ENCODE measurements at regions not wholly inside any gene's neighbourhood (a gene's known extent, or its start where the extent isn't known, plus 50 kb on each side); places are given as distances from the start of the nearest gene placed in this dataset.
A peak's percentile ranks its signal among the peaks of the same experiment; 100 is the strongest.

- H3F3A ChIP-seq (ENCODE audit: low read depth), result no peaks in the 10 kb centered on the region
- peak overlapping the region; percentile 87 for H2AFZ ChIP-seq (replicated peaks)
- Mint-ChIP-seq H3K4me3 (no peak overlapping the region), H3K9me3 (no peaks in the 10 kb centered on the region), H3K36me3 (no peaks in the 10 kb centered on the region), H3K27me3 (ENCODE audit: insufficient read depth, low read depth) (peaks cover 5% of the 10 kb centered on the region), H3K4me1 (peaks cover 13% of the 10 kb centered on the region), H3K27ac (peak overlapping the region; percentile 46)
- no peak overlapping the region for H3K4me2 ChIP-seq
- no peak overlapping the region for H3K27ac ChIP-seq
- TF ChIP-seq EZH2 (IDR thresholded peaks at IDR 0.05) (no peak), CTCF (IDR thresholded peaks at IDR 0.05) (no peak), EZH2phosphoT487 (IDR thresholded peaks at IDR 0.05) (no peak)
- H3K9me3 ChIP-seq (ENCODE audit: low read depth), result no peaks in the 10 kb centered on the region
- DNase-seq (ENCODE audit: low spot score), result no peak
- peaks cover 17% of the 10 kb centered on the region for H3K4me1 ChIP-seq
- H4K20me1 ChIP-seq (ENCODE audit: low read depth), result no peaks in the 10 kb centered on the region
- no peaks in the 10 kb centered on the region for H3K27me3 ChIP-seq
- no peaks in the 10 kb centered on the region for H3K79me2 ChIP-seq (ENCODE audit: low read depth)
- no peaks in the 10 kb centered on the region for H3K36me3 ChIP-seq
- H3K4me3 ChIP-seq, result no peak overlapping the region
- H3K9ac ChIP-seq, result no peak overlapping the region
These were observed 58.4 kb upstream of the SORBS2 start for GRCh38 chr4:185870366-185870765.

GRCh38 chr4:185872747-185873380, 60.9 kb upstream of the SORBS2 start:
- no peaks in the 10 kb centered on the region for H3K36me3 ChIP-seq
- H3K9me3 ChIP-seq (ENCODE audit: low read depth), result no peaks in the 10 kb centered on the region
- H3K27me3 Mint-ChIP-seq (ENCODE audit: insufficient read depth, low read depth), result peaks cover 7% of the 10 kb centered on the region
- H3K36me3 Mint-ChIP-seq, result no peaks in the 10 kb centered on the region
- DNase-seq (ENCODE audit: low spot score), result no peak
- H3K4me1 ChIP-seq, result peaks cover 27% of the 10 kb centered on the region
- H3K9ac ChIP-seq, result no peak overlapping the region
- peaks cover 13% of the 10 kb centered on the region for H3K4me1 Mint-ChIP-seq
- no peaks in the 10 kb centered on the region for H3K27me3 ChIP-seq
- H4K20me1 ChIP-seq (ENCODE audit: low read depth), result no peaks in the 10 kb centered on the region
- H3K4me3 Mint-ChIP-seq, result no peak overlapping the region
- no peak overlapping the region for H3K27ac ChIP-seq
- no peak overlapping the region for H3K27ac Mint-ChIP-seq
- TF ChIP-seq EZH2phosphoT487 (IDR thresholded peaks at IDR 0.05) (no peak), CTCF (IDR thresholded peaks at IDR 0.05) (no peak), EZH2 (IDR thresholded peaks at IDR 0.05) (no peak)
- H3F3A ChIP-seq (ENCODE audit: low read depth), result peaks cover 6% of the 10 kb centered on the region
- no peak overlapping the region for H3K4me3 ChIP-seq
- H3K79me2 ChIP-seq (ENCODE audit: low read depth), result no peaks in the 10 kb centered on the region
- H2AFZ ChIP-seq (replicated peaks), result no peak overlapping the region
- no peaks in the 10 kb centered on the region for H3K9me3 Mint-ChIP-seq
- no peak overlapping the region for H3K4me2 ChIP-seq

- Histone ChIP-seq H3K27ac (no peak overlapping the region), H3K4me2 (no peak overlapping the region), H3K27me3 (no peaks in the 10 kb centered on the region), H3K4me1 (peaks cover 24% of the 10 kb centered on the region), H3K9ac (no peak overlapping the region), H3K9me3 (ENCODE audit: low read depth) (no peaks in the 10 kb centered on the region), H3K79me2 (ENCODE audit: low read depth) (no peaks in the 10 kb centered on the region), H3K36me3 (no peaks in the 10 kb centered on the region), H4K20me1 (ENCODE audit: low read depth) (no peaks in the 10 kb centered on the region), H2AFZ (replicated peaks) (no peak overlapping the region), H3K4me3 (no peak overlapping the region), H3F3A (ENCODE audit: low read depth) (peaks cover 6% of the 10 kb centered on the region)
- TF ChIP-seq EZH2 (IDR thresholded peaks at IDR 0.05), result no peak
- TF ChIP-seq CTCF (IDR thresholded peaks at IDR 0.05), result no peak
- TF ChIP-seq EZH2phosphoT487 (IDR thresholded peaks at IDR 0.05), result no peak
- H3K27me3 Mint-ChIP-seq (ENCODE audit: insufficient read depth, low read depth), result peaks cover 11% of the 10 kb centered on the region
- H3K4me3 Mint-ChIP-seq, result no peak overlapping the region
- H3K9me3 Mint-ChIP-seq, result no peaks in the 10 kb centered on the region
- DNase-seq (ENCODE audit: low spot score), result no peak
- peaks cover 9% of the 10 kb centered on the region for H3K4me1 Mint-ChIP-seq
- H3K27ac Mint-ChIP-seq, result no peak overlapping the region
- no peaks in the 10 kb centered on the region for H3K36me3 Mint-ChIP-seq
These were observed 62.7 kb upstream of the SORBS2 start for GRCh38 chr4:185874516-185875230.

All from neural progenitor cell (in vitro differentiated cells).